Activated T-cell treated with anti-CD3 and anti-CD28 coated beads, Interleukin-2, amount 50 U/mL, for 48 hours (primary cell): ENCODE measurements at regions not wholly inside any gene's neighbourhood (a gene's known extent, or its start where the extent isn't known, plus 50 kb on each side); places are given as distances from the start of the nearest gene placed in this dataset.
"Not testable (repeated sequence)": the region's sequence is repeated elsewhere in the genome, so short reads cannot be mapped to it uniquely, and the experiment has no call there.

Experiments used
- DNase-seq, 2 experiments: peaks; one replicate each; pipeline ENCODE4 v3.0.0-alpha.2; 2020

DNA sequence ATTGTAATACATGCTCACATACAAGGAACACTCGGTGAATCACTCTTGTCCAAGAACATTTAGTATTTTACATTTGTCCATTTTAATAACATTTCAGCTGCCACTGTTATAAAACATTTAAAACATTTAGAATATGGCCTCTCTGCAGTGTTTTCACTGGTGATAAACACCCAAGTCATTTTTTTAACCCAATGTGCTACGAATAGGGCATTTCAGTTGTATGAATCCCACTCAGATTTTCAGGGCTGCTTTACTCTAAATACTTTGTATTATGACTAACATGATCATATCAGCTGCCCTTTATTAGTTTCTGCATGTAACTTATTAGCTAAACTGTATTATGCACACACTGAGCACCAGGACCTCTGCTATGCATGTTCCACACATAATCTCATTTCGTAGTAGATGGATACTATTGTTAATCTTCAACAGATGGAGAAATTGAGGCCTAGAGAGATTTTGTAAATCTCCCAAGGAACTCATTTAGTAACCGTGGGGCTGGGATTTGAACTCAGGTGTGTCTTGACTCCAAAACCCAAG, 148.6 kb upstream of the CDIN1 start:
- DNase-seq = no peak

DNA sequence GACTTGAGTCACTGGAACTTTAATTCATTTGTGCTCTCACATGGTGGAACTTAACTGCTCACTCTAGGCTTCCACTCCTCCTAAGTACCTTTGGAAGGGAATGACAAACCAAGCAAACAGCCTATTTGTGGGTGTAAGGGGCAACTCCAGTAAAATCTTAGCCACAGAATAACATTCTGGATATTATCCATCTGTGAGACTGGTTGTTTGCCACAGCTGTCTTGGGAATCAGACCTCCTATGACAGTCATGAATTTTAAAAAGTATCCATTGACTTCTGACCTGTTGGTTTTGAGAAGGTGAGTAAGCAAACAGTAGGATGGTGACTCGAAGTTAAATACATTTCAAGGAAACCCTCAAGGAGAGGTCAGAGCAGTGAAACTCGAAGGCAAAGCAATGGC, 147.3 kb upstream of the CDIN1 start:
- no peak for DNase-seq

DNA sequence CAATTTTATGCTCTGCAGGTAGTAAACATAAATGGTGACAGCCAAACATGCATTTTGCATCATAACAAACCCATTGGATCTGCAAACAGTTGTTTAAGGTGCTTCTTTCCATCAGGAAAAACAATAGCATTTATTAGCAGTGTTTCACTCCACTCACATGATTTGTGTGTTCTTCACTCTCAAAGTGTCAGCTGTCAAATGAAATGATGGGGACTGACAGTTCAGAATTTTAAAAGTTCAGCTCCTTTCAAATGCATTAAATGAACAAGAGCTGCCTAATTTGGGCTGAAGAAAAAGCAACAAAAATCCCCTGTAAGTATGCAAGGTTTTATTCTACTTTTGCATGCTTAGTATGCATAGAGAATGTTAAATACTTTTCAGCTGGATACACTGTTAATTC, 145.2 kb upstream of the CDIN1 start:
- no peak for DNase-seq

- no peak for DNase-seq
Observed at GRCh38 chr15:36438499-36438898, 140.9 kb upstream of the CDIN1 start.

DNA sequence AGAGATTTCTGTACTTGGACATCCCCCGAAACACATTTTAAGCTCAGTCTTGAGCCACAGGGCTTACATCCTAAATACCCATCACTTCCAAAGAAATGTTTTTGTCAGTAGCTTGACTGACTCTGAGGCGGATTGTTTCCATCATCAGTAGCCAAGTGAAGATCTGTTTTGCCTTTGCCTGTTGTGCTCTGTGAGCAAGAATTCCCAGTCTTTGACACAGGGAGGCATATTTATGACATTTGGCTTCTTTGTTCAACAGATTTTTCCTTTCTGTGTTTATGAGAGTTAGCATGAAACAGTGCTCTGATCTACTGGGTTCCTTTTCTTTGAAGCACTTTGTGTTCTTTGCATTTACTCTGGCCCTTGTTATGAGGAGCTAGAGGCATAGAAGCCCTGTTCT, 132.1 kb upstream of the CDIN1 start:
- no peak for DNase-seq

DNA sequence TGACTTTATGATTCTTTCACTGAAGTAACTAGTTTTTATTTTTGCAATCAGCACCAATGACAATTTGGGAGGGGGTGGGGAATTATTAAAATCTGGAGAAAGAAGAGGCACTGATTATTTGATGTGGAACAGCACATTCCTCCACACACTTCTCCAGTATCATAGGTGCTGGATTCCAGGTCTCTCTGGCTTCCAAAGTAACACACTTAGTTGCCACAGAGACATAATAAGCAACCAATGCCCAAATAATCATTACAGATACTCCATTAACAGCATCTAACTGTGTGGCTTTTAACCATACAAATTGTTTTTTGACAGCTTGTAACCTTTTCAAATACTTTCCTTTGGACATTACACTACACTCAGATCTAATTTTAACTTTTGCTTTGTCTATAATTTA, 131.0 kb upstream of the CDIN1 start:
- no peak for DNase-seq

DNA sequence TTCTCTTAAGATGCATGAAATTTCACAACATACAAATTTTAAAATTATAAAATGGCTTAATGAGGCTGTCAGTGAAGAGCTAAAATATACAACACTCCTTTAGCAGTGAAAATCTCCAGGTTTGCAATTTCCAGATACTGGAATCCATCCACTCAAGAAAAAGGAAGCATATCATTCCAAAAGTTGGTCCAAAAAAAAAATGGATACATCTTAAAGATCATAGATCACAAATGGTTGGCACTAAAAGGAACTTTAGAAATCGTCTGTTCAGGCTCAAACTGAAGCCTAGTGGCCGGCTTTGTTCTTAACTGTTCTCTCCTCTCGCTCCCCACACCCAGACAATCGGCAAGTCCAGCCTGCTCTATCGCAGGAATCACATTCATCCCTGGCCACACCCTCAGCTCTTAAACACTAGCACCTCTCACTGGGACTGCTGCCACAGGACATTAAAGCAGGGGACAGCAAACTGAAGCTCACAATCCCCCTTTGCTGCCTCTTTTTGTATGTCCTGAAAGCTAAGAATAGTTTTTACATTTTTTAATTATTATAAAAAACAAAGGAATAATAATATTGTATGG, 130.3 kb upstream of the CDIN1 start:
- no peak for DNase-seq

- no peak for DNase-seq
Observed at GRCh38 chr15:36449662-36450145, 129.7 kb upstream of the CDIN1 start.

GRCh38 chr15:36454244-36454643, 125.2 kb upstream of the CDIN1 start:
- not testable (repeated sequence) for DNase-seq

- no peak for DNase-seq
Observed at GRCh38 chr15:36458411-36458810, 121.0 kb upstream of the CDIN1 start.

DNA sequence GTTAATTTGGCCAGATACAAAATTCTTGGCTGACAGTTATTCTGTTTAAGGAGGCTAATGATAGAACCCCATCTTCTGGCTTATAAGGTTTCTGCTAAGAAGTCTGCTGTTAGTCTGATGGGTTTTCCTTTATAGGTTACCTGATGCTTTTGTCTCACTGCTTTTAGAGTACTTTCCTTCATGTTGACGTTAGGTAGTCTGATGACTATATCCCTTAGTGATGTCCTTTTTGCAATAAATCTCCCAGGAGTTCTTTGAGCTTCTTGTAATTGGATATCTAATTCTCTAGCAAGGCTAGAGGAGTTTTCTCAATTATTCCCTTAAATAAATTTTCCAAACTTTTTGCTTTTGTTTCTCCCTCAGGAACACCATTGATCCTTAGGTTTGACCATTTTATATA, 114.1 kb upstream of the CDIN1 start:
- no peak for DNase-seq

GRCh38 chr15:36468746-36469145, 110.7 kb upstream of the CDIN1 start:
- no peak for DNase-seq

- DNase-seq = no peak
Observed at GRCh38 chr15:36469311-36469966, 110.0 kb upstream of the CDIN1 start.

- DNase-seq = no peak
Observed at GRCh38 chr15:36472672-36473071, 106.8 kb upstream of the CDIN1 start.

- no peak for DNase-seq
Observed at GRCh38 chr15:36478561-36478960, 100.9 kb upstream of the CDIN1 start.

- no peak for DNase-seq
Observed at GRCh38 chr15:36479200-36479896, 100.1 kb upstream of the CDIN1 start.

DNA sequence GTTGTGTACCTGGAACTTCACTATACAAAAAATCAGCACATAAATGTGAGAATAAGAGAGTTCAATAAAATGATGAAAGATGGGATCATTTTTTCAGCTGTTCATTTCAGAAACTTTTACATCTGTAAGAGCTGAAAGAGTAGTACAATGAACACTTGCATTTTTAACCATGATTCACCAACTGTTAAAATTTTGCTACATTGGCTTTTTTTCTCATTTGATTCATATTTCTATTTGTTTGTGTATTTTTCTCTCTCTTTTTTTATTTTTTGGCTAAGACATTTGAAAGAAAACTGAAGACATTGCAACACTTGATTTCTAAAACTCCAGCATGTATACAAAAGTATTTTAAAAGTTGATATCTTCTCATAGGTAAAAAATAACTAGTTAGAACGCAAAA, 98.3 kb upstream of the CDIN1 start:
- DNase-seq = no peak

DNA sequence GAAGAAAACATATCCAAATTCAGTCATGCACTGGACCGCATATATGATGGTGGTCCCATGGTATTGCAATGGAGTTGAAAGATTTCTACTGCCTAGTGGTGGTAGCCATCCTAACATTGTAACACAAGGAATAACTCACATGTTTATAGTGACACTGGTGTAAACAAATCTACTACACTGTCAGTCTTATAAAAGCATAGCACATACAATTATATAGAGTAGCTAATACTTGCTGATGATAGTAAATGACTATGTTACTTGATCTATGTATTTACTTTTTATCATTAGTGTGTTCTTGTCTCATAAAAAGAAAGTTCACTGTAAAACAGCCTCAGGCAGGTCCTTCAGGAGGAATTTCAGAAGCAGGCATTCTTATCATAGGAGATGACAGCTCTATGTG, 96.0 kb upstream of the CDIN1 start:
- DNase-seq = no peak

GRCh38 chr15:36484038-36484778, 95.2 kb upstream of the CDIN1 start:
- DNase-seq = no peak

DNA sequence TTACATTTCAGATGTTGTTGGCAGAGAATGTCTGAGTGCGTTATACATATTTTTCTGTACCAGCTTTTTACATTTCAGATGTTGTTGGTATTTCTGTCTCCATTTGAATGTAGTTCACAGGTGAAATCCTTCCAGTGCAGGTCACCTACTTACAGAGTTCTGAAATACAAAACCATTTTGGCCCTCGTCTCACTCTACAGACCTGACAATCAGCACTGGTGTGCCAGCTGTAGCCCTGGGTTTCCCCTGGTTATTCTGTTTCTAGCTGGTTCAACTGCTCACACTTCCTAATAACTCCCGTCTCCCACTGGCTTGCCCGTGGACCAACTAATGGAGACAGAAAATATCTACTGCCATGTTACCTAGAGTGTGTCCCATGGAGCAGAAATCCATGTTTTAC, 87.5 kb upstream of the CDIN1 start:
- no peak for DNase-seq

DNA sequence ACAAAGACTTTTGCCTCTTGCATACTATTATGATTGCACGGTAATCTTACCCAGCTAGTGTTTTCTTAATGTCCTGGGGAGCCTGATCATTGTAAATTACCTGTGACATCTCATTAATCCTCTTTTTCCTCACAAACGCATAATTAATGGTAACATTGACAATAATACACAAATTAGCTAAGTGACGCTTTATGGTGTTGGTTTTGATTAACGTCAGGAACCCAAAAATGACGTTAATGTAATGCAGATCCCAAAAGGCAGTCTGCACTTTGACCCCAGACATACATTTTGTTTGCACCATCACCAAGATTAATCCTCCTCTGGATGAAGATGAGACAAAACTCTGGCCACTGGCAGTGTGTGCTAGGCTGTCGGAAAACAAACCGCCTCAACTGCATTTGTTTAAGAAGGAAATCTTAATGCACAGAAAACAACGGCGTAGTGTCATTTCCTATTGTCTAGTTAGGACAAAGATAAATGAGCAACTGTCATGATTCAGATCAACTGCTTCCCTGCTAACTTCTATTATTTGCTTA, 83.9 kb upstream of the CDIN1 start:
- DNase-seq = no peak

GRCh38 chr15:36497901-36498300, 81.5 kb upstream of the CDIN1 start:
- no peak for DNase-seq

- no peak for DNase-seq
Observed at GRCh38 chr15:36498401-36498800, 81.0 kb upstream of the CDIN1 start.
